Amniotic epithelial cell (primary cell): ENCODE measurements at regions not wholly inside any gene's neighbourhood (a gene's known extent, or its start where the extent isn't known, plus 50 kb on each side); places are given as distances from the start of the nearest gene placed in this dataset.

ENCODE experiments used
- DNase-seq: peaks from one replicate; pipeline ENCODE4 v3.0.0-alpha.2; 2010; ENCODE audit warnings: low read depth

DNA sequence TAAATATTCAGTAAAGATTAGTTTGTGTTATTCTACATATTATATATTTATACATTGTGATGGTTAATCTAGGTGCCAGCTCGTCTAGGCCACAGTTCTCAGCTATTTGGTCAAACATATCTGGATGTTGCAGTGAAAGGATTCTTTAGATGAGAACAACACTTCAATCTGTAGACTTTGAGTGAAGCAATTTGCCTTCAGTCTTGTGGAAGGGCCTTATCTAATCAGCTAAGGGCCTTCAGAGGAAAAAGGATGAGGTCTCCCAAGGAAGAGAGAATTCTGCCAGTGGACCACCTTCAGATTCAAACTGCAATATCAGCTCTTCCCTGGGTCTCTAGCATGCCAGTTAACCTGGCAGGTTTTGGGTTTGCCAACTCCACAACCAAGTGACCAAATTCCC is 112.0 kb downstream of the SH3TC2 start:
- DNase-seq = peak; percentile 11

GRCh38 chr5:148951612-148952011 is 111.2 kb downstream of the SH3TC2 start:
- DNase-seq = no peak

GRCh38 chr5:148952097-148952867 is 110.6 kb downstream of the SH3TC2 start:
- DNase-seq = no peak

DNA sequence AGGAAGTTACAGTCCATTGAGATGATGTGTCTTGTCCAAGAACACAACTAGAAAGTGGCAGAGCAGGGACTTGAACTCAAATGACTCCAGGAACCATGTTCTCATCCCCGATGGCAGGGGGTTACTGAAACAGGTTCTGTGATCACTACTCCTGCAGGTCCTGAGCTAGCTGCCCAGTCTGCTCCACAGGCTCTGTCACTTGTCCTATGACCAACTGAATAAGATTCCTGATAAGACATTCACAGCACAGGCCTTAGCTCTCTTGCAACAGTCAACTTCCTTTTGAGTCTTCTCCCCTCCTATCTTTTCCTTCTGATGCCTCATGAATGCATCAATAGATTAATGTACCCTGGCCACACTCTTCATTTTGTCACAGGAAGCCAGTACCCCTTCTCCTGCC is 109.2 kb downstream of the SH3TC2 start:
- no peak for DNase-seq
